ENCODE measurements at regions not wholly inside any gene's neighbourhood (a gene's known extent, or its start where the extent isn't known, plus 50 kb on each side); places are given as distances from the start of the nearest gene placed in this dataset.

- Histone ChIP-seq H2BK20ac (ENCODE audit: low read length) (no peak overlapping the region), H3K4me2 (ENCODE audit: insufficient read depth in 1 of 2, low read depth in 2 of 2, low read length in 2 of 2) (no peak overlapping the region), H3K4me3 (ENCODE audit: extremely low read depth in 1 of 4, insufficient read depth in 2 of 4, low read depth in 3 of 4, low read length in 4 of 4) (no peak overlapping the region), H3K23me2 (ENCODE audit: low read depth, low read length) (no peaks in the 10 kb centered on the region; the same call in 1 of the 2 replicates), H2BK12ac (ENCODE audit: low read depth, low read length) (no peak overlapping the region), H2AK5ac (ENCODE audit: low read depth, low read length) (no peak overlapping the region), H3K23ac (ENCODE audit: insufficient read length) (no peak overlapping the region), H4K91ac (replicated peaks; ENCODE audit: insufficient read length, low read length) (no peak overlapping the region), H2BK120ac (replicated peaks; ENCODE audit: low read depth, low read length) (no peak overlapping the region), H2BK5ac (ENCODE audit: low read depth, low read length) (no peak overlapping the region), H4K5ac (ENCODE audit: insufficient read length, low read depth, low read length) (no peak overlapping the region), H3K27ac (ENCODE audit: low read depth, low read length) (no peak overlapping the region), H4K20me1 (replicated peaks in 1 of 2; ENCODE audit: control insufficient read depth in 1 of 2, insufficient read depth in 2 of 2, low read length in 2 of 2) (no peaks in the 10 kb centered on the region), H3K14ac (ENCODE audit: insufficient read length) (no peak overlapping the region), H3K36me3 (ENCODE audit: control insufficient read depth in 2 of 4, insufficient read depth in 4 of 4, low read length in 3 of 4) (no peaks in the 10 kb centered on the region), H3K18ac (ENCODE audit: extremely low read depth, low read length) (no peak overlapping the region), H3K56ac (replicated peaks; ENCODE audit: insufficient read length, low read depth, low read length) (no peak overlapping the region), H3K27me3 (replicated peaks in 1 of 4; ENCODE audit: control insufficient read depth in 3 of 4, extremely low read depth in 1 of 4, insufficient read depth in 3 of 4, low read length in 3 of 4) (no peaks in the 10 kb centered on the region), H3K9me3 (ENCODE audit: insufficient read depth in 2 of 2, low read depth in 1 of 2, low read length in 1 of 2) (no peaks in the 10 kb centered on the region), H4K8ac (ENCODE audit: extremely low read depth, insufficient read depth, low read length) (no peak overlapping the region), H3K79me1 (ENCODE audit: low read depth, low read length) (no peaks in the 10 kb centered on the region), H3K79me2 (ENCODE audit: control insufficient read depth in 1 of 2, insufficient read depth in 2 of 2, low read length in 2 of 2) (no peaks in the 10 kb centered on the region), H3K9ac (replicated peaks in 1 of 4; ENCODE audit: extremely low read depth in 1 of 4, low read depth in 3 of 4, low read length in 3 of 4) (no peak overlapping the region), H2AFZ (ENCODE audit: low read length) (no peak overlapping the region), H2BK15ac (ENCODE audit: low read length) (no peak overlapping the region), H3K4ac (replicated peaks; ENCODE audit: insufficient read length, low read depth, low read length) (no peak overlapping the region), H3K4me1 (replicated peaks in 1 of 4; ENCODE audit: control insufficient read depth in 3 of 4, insufficient read depth in 4 of 4, low read length in 3 of 4) (no peaks in the 10 kb centered on the region)
- 83% methylated on average over 1 of the region's 1 CpG; no CpG with 5 or more reads in 1 of the 2 experiments for WGBS, 2 experiments (ENCODE audit: extremely low coverage in 1 of 2, insufficient coverage in 1 of 2, insufficient read length in 1 of 2, insufficient replicate concordance in 2 of 2, low coverage in 1 of 2, low lambda C conversion rate in 2 of 2, missing lambda C conversion rate in 1 of 2)
- FAIRE-seq (no peak), DNase-seq (ENCODE audit: low read depth in 1 of 2, low spot score in 2 of 2) (no peak)
- TF ChIP-seq MAFK (IDR thresholded peaks at IDR 0.05; ENCODE audit: low read depth, low read length) = no peak
- TF ChIP-seq EZH2 (IDR thresholded peaks at IDR 0.05; ENCODE audit: low read depth, low read length, severe bottlenecking) = no peak
- no peak for TF ChIP-seq TAF7 (optimal IDR thresholded peaks at IDR 0.05; ENCODE audit: borderline replicate concordance, low read depth, low read length)
- no peak for TF ChIP-seq KDM4A (IDR thresholded peaks at IDR 0.05; ENCODE audit: low read depth, low read length, severe bottlenecking)
- no peak for TF ChIP-seq NRF1 (IDR thresholded peaks at IDR 0.05; ENCODE audit: low read depth, low read length)
- TF ChIP-seq CTBP2 (IDR thresholded peaks at IDR 0.05; ENCODE audit: borderline replicate concordance, insufficient read depth, insufficient read length, low read length) = no peak
- POLR2A ChIA-PET (ENCODE audit: partially characterized antibody) = no interaction called here
- CTCF ChIA-PET (ENCODE audit: partially characterized antibody) = no interaction called here
Observed at GRCh38 chr3:66667263-66667662, 166.4 kb upstream of the LRIG1 start.

All from H1 (cell line).